NCI-H146 treated with DMSO at 0.1 percent for 48 hours (cell line): ENCODE measurements at regions not wholly inside any gene's neighbourhood (a gene's known extent, or its start where the extent isn't known, plus 50 kb on each side); places are given as distances from the start of the nearest gene placed in this dataset.
"Not testable (repeated sequence)": the region's sequence is repeated elsewhere in the genome, so short reads cannot be mapped to it uniquely, and the experiment has no call there.

Source experiments
- DNase-seq: peaks from one replicate; lab custom pipeline; 2025; ENCODE audit not compliant: unreplicated experiment; lab: John Stamatoyannopoulos, UW

DNA sequence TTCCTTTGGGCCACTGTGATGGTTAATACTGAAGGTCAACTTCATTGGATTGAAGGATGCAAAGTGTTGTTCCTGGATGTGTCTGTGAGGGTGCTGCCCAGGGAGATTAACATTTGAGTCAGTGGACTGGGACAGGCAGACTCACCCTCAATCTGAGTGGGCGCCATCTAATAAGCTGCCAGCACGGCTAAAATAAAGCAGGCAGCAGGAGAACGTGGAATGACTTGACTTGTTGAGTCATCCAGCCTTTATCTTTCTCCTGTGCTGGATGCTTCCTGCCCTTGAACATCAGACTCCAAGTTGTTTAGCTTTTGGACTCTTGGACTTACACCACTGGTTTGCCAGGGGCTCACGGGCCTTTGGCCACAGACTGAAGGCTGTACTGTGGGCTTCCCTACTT lies 1046.9 kb downstream of the TYW1 start:
- DNase-seq, result no peak

DNA sequence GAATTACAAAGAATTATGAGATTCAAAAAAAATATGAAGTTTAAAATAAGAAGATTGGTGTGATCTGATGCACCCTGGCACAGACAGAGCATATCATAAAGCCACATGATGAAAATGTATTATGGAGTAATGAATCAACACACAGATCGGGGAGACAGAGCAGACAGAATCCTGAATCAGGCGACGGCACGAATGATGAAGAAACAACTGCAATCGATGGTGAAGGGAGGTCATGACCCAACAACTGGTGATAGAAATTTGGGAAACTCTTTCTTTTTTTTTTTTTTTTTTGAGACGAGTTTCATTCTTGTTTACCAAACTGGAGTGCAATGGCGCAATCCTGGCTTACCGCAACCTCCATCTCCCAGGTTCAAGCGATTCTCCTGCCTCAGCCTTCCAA lies 1054.0 kb downstream of the TYW1 start:
- no peak for DNase-seq

DNA sequence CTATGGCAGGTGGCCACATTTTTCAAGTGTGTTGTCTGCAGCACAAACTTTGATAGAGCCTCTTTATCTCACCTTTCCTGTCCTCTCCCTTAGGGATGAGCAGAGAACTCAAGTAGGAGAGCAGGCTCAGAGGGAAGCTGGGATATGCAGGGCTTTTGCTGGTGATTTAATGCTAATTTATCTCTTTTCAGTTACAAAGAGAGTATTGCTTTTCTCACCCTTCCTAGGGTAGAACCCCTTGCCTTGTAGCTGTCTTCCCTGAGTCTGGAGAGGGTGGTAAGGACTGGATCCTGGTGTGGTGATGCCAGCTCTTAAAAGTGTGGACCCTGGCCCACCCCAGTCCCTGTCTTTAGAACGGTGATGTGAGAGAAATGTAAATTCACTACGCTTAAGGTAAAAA lies 1061.4 kb downstream of the TYW1 start:
- DNase-seq, result no peak

DNA sequence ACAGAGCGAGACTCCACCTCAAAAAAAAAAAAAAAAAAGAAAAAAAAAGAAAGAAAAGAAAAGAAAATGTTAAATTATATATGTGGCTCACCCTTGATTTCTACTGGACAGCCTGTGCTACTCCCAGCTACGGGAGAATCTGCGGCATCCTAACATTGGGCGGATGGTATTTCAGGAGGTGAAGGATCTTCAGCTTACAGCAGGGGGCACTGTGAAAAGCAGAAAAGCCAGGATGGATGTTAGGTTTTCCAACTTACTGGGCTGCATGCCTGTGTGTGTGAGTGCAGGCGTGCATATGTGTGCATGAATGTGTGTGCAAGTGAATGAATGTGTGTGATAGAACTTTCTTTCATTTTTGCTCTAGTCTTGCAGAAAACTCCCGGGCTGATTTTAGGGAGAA lies 1066.5 kb downstream of the TYW1 start:
- DNase-seq, result peak; percentile 9

DNA sequence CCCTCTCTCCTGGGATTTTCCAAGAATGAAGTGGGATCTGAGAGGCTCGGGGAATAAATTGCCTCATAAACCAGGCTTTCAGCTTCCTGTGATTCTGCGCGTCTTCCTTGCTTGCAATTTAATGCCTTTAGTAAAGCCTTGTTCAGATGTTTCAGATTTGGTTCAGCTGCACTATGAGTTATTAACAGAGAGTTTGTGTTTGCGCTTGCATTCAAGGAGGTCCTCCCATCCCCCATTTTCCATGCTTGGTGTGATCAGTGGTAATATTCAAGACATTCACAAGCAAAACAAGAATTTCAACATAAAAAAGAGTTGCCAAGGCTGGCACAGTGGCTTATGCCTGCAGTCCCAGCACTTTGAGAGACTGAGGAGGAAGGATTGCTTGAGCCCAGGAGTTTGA lies 1068.9 kb downstream of the TYW1 start:
- DNase-seq, result no peak

DNA sequence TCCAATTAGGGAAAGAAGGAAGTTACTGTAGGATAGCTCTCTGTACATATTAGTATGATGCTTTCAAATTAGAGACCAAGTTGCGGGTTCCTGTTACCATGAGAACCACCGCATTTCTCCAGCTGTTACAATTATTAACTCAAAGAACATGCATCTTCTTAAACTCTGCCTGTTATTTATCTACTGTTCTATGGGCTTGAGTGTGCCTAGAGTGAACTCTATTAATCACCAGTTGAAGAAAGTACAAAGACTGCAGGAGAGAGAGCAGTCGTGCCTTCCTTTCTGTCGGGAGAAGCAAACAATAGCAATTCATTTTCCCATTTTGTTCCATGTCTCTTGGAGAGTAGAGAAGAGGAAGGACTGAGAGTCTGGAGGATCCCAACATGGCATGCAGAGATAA lies 1071.2 kb downstream of the TYW1 start:
- no peak for DNase-seq

DNA sequence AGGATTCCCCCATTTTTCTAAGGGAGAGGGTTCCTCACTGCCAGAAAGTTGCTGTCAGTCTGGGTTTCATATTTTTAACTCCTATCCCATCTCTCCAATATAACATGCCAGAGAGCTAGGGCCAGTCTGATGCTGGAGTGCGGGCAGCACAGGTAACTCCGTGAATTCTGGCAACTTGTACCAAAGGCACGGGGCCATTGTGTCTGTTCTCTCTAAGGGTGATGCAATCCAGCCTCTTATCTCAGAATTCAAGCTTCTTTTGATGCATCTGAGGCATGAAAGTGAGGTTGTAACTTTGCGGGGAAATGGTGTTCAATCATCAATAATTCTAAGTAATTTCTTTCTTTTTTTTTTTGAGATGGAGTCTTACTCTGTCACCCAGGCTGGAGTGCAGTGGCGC lies 1074.4 kb downstream of the TYW1 start:
- DNase-seq, result no peak

DNA sequence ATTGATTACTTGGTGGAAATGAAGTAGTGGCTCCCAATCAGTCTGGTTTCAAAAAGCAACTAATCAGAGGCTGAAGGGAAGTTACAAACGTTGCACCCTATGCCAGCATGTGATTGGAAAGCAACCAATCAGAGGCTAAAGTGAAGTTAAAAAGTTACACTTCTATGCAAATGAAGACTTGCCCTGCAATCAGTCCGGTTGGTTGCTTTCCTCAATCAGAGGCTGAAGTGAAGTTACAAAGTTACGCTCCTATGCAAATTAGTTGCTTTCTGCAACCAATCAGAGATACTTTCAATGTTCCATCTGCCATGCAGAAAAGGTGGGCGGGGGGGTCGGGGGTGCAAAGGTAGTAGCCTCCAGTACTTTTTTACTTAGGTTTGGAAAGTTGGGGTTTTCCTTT lies 1077.1 kb downstream of the TYW1 start:
- DNase-seq, result no peak

DNA sequence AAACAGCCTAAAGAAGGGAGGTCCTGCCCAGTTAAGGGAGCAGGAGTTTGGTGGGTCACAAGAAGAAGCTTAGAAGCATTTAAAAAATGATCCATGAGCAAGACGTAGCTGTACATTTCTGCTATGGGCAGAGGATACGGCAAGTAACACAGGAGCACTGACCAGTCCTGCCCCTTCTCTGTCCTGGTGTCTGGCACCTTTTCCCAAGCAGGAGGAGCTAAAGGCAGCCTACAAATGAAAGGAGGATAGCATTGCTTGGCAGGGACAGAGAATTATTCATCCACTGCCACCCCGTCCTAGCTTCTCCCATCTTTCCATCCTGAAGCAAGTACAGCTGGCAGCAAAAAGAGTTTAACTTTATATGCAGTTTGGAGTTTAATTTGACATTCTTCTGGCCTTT lies 1077.6 kb downstream of the TYW1 start:
- no peak for DNase-seq

DNA sequence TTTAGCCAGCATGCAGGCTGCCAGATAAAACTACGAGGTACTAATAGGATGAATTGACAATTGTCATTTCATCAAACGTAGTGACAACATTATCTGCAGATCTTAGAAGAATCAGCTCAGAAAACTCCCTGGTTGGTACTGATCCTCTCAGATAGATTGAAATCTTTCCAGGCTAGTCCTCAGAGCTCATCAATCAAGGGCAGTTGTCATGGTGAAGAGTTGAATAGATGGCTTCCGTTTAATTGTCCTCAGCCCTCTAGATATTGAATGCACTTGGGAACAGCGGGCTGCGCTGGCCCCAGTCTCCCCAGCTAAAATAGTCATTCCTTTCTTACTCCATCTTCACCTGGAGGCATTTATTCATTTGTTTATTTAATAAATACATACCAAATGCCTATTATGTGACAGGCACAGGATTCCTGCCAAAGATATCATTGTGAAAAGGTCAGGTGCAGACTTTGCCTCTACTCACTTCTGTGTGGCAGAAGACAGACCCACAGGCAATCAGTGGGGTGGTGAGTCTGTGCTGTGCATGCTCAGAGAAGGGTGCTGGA lies 1081.6 kb downstream of the TYW1 start:
- DNase-seq, result peak; percentile 29

DNA sequence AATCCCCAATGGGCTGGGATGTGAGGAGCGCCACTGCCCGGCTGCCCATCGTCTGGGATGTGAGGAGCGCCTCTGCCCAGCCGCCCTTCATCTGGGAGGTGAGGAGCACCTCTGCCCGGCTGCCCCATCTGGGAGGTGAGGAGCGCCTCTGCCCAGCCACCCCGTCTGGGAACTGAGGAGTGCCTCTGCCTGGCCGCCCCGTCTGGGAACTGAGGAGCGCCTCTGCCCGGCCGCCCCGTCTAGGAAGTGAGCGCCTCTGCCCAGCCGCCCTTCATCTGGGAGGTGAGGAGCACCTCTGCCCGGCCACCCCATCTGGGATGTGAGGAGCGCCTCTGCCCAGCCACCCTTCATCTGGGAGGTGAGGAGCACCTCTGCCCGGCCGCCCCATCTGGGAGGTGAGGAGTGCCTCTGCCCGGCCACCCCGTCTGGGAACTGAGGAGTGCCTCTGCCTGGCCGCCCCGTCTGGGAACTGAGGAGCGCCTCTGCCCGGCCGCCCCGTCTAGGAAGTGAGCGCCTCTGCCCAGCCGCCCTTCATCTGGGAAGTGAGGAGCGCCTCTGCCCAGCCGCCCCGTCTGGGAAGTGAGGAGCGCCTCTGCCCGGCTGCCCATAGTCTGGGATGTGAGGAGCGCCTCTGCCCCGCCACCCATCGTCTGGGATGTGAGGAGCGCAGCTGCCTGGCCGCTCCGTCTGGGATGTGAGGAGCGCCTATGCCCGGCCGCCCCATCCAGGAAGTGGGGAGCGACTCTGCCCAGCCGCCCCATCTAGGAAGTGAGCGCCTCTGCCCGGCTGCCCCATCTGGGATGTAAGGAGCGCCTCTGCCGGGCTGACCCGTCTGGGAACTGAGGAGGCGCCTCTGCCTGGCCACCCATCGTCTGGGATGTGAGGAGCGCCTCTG lies 1085.7 kb downstream of the TYW1 start:
- not testable (repeated sequence) for DNase-seq

DNA sequence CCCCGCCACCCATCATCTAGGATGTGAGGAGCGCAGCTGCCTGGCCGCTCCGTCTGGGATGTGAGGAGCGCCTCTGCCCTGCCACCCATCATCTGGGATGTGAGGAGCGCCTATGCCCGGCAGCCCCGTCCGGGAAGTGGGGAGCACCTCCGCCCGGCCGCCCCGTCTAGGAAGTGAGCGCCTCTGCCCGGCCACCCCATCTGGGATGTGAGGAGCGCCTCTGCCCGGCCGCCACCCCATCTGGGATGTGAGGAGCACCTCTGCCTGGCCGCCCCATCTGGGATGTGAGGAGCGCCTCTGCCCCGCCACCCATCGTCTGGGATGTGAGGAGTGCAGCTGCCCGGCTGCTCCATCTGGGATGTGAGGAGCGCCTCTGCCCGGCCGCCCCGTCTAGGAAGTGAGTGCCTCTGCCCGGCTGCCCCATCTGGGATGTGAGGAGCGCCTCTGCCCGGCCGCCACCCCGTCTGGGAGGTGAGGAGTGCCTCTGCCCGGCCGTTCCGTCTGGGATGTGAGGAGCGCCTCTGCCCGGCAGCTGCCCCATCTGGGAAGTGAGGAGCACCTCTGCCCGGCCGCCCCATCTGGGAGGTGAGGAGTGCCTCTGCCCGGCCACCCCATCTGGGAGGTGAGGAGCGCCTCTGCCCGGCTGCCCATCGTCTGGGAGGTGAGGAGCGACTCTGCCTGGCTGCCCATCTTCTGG lies 1086.5 kb downstream of the TYW1 start:
- not testable (repeated sequence) for DNase-seq

DNA sequence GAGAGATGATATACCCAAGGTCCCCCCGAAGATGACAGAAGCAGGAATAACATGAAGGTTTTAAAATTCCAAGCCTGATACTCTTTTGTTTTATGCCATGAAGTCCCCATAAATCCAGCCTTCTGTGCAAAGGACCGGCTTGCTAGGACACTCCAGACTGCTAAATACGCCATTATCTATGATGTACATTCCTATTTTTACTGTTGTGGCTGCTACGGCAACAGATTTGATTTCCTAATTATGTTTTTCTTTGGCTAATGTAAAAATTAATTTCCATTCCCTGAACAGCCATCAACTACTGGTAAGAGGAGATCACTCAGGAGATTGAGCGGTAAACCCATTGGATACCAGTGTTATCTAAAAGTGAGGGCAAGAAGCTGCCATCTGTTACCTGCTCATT lies 1090.8 kb downstream of the TYW1 start:
- DNase-seq, result no peak

DNA sequence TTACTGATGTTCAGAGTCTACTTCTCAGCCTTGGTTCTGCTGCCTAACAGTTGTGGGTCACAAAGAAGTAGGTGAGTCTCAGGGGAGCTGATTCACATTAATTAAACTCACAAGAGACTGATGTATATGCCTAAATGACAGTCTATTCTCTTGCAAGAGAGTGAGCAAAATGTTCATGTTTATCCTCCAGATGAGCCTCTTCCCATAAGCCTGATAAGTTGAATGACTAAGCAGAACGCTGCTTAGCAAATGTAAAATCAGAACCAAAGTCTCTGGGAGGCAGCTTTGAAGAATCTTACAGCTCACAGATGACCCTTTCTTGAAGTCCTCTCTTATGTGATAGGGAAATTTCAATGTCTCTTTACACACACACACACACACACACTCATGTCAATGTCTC lies 1092.2 kb downstream of the TYW1 start:
- no peak for DNase-seq

DNA sequence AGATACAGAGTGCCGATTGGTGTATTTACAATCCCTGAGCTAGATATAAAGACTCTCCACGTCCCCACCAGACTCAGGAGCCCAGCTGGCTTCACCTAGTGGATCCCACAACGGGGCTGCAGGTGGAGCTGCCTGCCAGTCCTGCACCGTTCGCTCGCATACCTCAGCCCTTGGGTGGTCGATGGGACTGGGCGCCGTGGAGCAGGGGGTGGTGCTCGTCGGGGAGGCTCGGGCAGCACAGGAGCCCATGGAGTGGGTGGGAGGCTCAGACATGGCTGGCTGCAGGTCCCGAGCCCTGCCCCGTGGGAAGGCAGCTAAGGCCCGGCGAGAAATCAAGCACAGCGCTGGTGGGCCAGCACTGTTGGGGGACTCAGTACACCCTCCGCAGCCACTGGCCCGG lies 1093.6 kb downstream of the TYW1 start:
- DNase-seq, result not testable (repeated sequence)

DNA sequence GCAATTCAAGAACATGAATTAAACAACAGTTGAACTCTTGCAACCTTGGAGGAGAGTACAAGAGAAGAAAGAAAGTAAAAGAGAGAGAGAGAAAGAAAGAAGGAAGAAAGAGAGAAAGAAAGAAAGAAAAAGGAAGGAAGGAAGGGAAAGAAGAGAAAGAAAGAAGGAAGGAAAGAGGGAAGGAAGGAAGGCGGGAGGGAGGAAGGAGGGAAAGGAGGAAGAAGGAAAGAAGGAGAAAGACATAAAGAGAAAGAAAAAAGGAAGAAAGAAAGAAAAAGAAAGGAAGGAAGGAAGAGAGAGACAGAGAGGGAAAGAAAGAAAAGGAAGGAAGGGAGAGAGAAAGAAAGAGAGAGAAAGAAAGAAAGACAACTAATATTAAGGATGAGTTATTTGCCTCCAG lies 1106.7 kb downstream of the TYW1 start:
- DNase-seq, result no peak

DNA sequence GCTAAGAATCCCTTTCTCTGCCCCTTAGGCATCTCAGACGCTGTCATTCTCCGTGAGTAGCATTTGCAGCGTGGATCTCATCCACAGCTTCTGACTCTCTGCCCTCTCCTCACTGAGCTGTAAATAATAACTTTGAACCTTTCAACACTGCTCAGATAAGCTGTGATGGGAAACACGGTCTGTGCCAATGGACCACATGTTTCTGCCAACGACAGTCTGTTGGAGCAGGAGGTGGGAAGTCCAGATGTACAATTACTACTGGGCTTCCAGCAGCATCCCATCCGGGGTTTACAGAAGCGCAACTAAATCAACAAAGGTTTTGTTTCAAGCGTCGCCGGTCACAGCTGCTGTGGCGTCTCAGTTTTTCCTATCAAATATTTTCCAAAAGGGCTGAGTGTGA lies 1110.6 kb downstream of the TYW1 start:
- peak; percentile 36 for DNase-seq

DNA sequence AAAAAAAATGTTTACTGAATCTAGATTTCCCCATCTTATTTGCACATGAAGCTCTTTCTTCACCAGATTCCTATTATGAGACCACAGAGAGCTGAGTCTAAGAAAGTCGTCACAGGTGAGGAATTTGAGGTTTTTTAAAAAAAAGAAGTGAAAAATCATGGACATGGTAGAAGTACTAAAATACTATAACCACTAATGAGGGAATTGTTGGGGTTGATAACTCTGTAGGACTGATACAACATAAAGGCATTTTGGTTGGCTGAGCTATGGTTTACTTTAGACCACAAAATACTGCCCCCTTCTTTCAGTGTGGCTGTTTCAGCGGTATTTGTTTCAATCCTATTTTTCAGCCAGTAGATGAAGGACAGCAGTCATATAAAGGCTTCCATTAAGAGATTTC lies 1111.3 kb downstream of the TYW1 start:
- DNase-seq, result no peak

DNA sequence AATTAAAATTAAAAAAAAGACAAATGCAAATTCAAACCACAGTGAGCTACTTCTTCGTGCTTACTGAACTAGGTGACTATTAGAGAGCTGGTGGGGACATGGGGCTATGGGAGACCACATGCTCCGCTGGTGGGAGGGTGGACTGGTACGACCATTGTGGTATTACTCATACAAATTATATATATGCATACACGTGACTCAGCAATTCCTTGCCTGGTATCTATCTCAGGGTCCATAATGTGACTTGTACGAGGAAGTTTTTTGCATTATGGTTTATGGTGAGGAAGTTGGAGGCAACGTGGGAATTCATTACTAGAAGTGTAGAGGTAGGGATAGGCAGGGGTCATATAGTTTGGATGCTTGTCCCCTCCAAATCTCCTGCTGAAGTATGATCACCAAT lies 1112.7 kb downstream of the TYW1 start:
- DNase-seq, result no peak

DNA sequence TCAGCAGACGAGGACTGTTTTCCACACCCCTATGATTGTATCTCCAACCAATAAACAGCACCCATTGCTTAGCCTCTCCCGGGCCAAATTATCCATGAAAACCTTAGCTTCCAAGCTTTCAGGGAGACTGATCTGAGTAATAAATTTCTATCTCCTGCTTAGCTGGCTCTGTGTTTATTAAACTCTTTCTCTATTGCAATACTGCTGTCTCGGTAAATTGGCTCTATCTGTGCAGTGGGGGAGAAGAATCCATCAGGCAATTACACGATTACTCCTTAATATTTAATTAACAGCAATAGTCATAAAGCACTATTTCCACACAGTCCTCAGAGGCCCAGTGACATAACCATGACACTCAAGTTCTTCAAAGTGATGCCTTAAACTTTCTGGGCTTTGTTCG lies 1122.8 kb downstream of the TYW1 start:
- no peak for DNase-seq

DNA sequence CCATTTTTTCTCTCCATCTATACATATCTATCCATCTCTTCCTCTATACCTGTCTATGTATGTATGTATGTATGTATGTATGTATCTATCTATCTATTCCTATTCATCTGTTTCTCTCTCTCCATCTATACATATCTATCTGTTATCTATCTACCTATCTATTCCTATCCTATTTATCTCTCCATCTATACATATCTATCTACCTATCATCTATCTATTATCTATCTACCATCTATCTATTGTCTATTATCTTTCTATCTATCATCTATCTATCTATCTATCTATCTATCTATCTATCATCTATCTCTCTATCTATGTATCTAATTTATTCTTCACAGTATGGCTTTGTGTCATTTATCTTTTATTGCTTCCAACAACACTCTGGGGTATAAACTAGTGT lies 1124.4 kb downstream of the TYW1 start:
- DNase-seq, result no peak

DNA sequence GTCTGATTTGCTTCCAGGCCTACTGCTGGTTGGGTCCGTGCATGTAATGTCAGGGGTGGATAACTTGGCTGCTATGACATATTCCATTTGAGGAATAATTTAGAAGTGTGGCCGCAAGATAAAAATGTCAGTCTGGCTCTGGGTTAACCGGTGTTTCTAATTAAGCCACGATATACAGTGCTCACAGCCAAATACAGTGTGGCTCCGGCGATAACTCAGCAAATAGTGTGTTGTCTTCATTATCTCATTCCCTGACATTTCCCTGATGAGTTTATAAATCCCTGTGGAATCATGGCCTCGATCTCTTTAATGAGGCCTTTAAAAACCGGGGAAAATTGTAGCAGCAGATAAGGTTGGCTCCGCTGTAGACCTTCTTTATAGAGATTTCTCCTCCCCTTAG lies 1125.0 kb downstream of the TYW1 start:
- DNase-seq, result no peak
